ENCODE measurements at regions not wholly inside any gene's neighbourhood (a gene's known extent, or its start where the extent isn't known, plus 50 kb on each side); places are given as distances from the start of the nearest gene placed in this dataset.

GRCh38 chr3:74415731-74416130 lies 198.7 kb downstream of the CNTN3 start:
- no peak overlapping the region for H3K9ac ChIP-seq (ENCODE audit: low read length)
- H3K27ac ChIP-seq (ENCODE audit: low read length), result no peak overlapping the region
- H3K4me1 ChIP-seq (ENCODE audit: control insufficient read depth, low read depth, low read length), result peaks cover 24% of the 10 kb centered on the region
- no peak overlapping the region for H3K4me3 ChIP-seq (ENCODE audit: low read length)
- no peaks in the 10 kb centered on the region for H3K27me3 ChIP-seq (ENCODE audit: control insufficient read depth, insufficient read depth, low read length)
- H3K36me3 ChIP-seq (ENCODE audit: control insufficient read depth, low read depth, low read length), result no peaks in the 10 kb centered on the region
- H3K9me3 ChIP-seq (ENCODE audit: control insufficient read depth, low read depth, low read length), result no peaks in the 10 kb centered on the region

DNA sequence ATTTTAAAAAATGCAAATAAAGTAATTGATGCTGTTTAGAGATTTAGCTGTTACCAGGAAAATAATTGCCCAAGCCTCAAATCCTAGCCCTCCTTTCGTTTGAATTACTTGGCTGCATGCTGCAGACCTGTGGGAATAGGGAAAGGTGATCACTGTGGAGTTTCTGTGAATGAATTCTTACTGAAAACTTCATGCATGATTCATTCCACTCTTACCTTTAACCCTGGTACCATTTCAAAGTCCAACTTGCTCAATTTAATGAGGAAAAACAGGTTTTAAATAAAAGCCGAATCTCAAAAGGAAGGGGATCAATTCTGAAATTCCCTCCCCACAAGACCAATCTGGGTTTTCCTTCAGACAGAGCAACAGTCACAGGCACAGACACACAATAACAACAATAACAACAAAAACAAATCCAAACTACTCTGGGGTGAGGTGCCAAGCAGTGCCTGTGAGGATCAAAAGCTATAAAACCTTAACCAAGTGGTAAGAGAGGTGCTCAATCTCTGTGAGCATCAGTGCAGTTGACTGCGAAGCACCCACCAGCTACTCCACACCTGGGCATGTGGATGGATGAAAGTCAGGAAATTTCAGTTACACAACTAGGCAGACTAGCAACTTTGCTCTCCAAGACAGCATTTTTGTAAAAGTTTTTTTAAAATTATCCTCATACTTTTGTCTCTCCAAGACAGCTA lies 200.8 kb downstream of the CNTN3 start:
- peaks cover 24% of the 10 kb centered on the region for H3K4me1 ChIP-seq (ENCODE audit: control insufficient read depth, low read depth, low read length)
- no peaks in the 10 kb centered on the region for H3K9me3 ChIP-seq (ENCODE audit: control insufficient read depth, low read depth, low read length)
- no peaks in the 10 kb centered on the region for H3K36me3 ChIP-seq (ENCODE audit: control insufficient read depth, low read depth, low read length)
- H3K27me3 ChIP-seq (ENCODE audit: control insufficient read depth, insufficient read depth, low read length), result no peaks in the 10 kb centered on the region
- no peak overlapping the region for H3K4me3 ChIP-seq (ENCODE audit: low read length)
- H3K9ac ChIP-seq (ENCODE audit: low read length), result no peak overlapping the region
- no peak overlapping the region for H3K27ac ChIP-seq (ENCODE audit: low read length)

- H3K27me3 ChIP-seq (ENCODE audit: control insufficient read depth, insufficient read depth, low read length), result no peaks in the 10 kb centered on the region
- H3K27ac ChIP-seq (ENCODE audit: low read length), result no peak overlapping the region
- H3K4me3 ChIP-seq (ENCODE audit: low read length), result no peak overlapping the region
- no peaks in the 10 kb centered on the region for H3K9me3 ChIP-seq (ENCODE audit: control insufficient read depth, low read depth, low read length)
- H3K9ac ChIP-seq (ENCODE audit: low read length), result no peak overlapping the region
- H3K4me1 ChIP-seq (ENCODE audit: control insufficient read depth, low read depth, low read length), result peaks cover 22% of the 10 kb centered on the region
- H3K36me3 ChIP-seq (ENCODE audit: control insufficient read depth, low read depth, low read length), result no peaks in the 10 kb centered on the region
Observed at GRCh38 chr3:74410276-74410941, 204.1 kb downstream of the CNTN3 start.

DNA sequence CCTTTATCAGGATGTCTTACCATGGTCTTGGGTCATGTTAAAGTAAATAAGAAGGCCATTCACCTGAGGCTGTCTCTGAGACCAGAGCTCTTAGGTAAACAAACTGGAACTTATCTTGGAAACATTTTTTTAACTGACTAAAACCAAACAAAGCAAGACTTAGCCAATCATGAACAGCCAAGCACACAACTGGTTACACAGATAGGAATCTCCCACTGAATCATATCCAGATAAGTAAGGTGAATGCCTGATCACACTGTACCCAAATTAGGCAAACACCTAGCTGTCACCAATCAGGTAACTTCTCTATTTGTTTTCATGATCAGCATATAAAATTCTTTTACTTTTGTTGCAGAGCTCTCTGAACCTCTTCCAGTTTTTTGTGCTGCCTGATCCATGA lies 205.4 kb downstream of the CNTN3 start:
- no peaks in the 10 kb centered on the region for H3K27me3 ChIP-seq (ENCODE audit: control insufficient read depth, insufficient read depth, low read length)
- H3K27ac ChIP-seq (ENCODE audit: low read length), result no peak overlapping the region
- H3K4me1 ChIP-seq (ENCODE audit: control insufficient read depth, low read depth, low read length), result peaks cover 9% of the 10 kb centered on the region
- H3K36me3 ChIP-seq (ENCODE audit: control insufficient read depth, low read depth, low read length), result no peaks in the 10 kb centered on the region
- H3K9ac ChIP-seq (ENCODE audit: low read length), result no peak overlapping the region
- no peaks in the 10 kb centered on the region for H3K9me3 ChIP-seq (ENCODE audit: control insufficient read depth, low read depth, low read length)
- no peak overlapping the region for H3K4me3 ChIP-seq (ENCODE audit: low read length)

- Histone ChIP-seq H3K9ac (ENCODE audit: low read length) (no peak overlapping the region), H3K27me3 (ENCODE audit: control insufficient read depth, insufficient read depth, low read length) (no peaks in the 10 kb centered on the region), H3K4me1 (ENCODE audit: control insufficient read depth, low read depth, low read length) (peaks cover 4% of the 10 kb centered on the region), H3K27ac (ENCODE audit: low read length) (no peak overlapping the region), H3K36me3 (ENCODE audit: control insufficient read depth, low read depth, low read length) (no peaks in the 10 kb centered on the region), H3K9me3 (ENCODE audit: control insufficient read depth, low read depth, low read length) (no peaks in the 10 kb centered on the region), H3K4me3 (ENCODE audit: low read length) (no peak overlapping the region)
Observed at GRCh38 chr3:74403307-74403706, 211.2 kb downstream of the CNTN3 start.

DNA sequence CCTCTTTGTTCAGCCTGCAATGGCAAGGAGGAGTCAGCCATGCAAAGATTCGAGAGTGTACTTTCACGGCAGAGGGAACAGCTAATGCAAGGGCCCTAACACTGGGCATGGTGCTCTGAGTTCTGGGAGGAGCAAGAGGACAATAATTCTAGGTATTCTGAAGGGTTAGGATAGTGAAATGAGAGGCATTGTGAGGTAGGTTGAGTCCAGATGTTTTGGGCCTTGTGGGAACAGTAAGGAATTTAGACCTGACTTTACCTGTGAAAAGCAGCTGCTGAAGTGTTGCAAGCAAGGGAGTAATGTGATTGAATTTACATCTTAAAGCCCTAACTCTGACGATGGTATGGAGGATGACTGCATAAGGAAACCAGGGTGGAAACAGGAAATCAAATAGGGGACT lies 211.6 kb downstream of the CNTN3 start:
- H3K9me3 ChIP-seq (ENCODE audit: control insufficient read depth, low read depth, low read length), result no peaks in the 10 kb centered on the region
- peaks cover 4% of the 10 kb centered on the region for H3K4me1 ChIP-seq (ENCODE audit: control insufficient read depth, low read depth, low read length)
- no peak overlapping the region for H3K4me3 ChIP-seq (ENCODE audit: low read length)
- H3K9ac ChIP-seq (ENCODE audit: low read length), result no peak overlapping the region
- no peaks in the 10 kb centered on the region for H3K27me3 ChIP-seq (ENCODE audit: control insufficient read depth, insufficient read depth, low read length)
- no peaks in the 10 kb centered on the region for H3K36me3 ChIP-seq (ENCODE audit: control insufficient read depth, low read depth, low read length)
- no peak overlapping the region for H3K27ac ChIP-seq (ENCODE audit: low read length)

GRCh38 chr3:74393426-74393825 lies 221.0 kb downstream of the CNTN3 start:
- H3K9ac ChIP-seq (ENCODE audit: low read length), result no peak overlapping the region
- H3K27ac ChIP-seq (ENCODE audit: low read length), result no peak overlapping the region
- H3K27me3 ChIP-seq (ENCODE audit: control insufficient read depth, insufficient read depth, low read length), result no peaks in the 10 kb centered on the region
- H3K9me3 ChIP-seq (ENCODE audit: control insufficient read depth, low read depth, low read length), result no peaks in the 10 kb centered on the region
- H3K4me1 ChIP-seq (ENCODE audit: control insufficient read depth, low read depth, low read length), result peaks cover 3% of the 10 kb centered on the region
- H3K4me3 ChIP-seq (ENCODE audit: low read length), result no peak overlapping the region
- no peaks in the 10 kb centered on the region for H3K36me3 ChIP-seq (ENCODE audit: control insufficient read depth, low read depth, low read length)

DNA sequence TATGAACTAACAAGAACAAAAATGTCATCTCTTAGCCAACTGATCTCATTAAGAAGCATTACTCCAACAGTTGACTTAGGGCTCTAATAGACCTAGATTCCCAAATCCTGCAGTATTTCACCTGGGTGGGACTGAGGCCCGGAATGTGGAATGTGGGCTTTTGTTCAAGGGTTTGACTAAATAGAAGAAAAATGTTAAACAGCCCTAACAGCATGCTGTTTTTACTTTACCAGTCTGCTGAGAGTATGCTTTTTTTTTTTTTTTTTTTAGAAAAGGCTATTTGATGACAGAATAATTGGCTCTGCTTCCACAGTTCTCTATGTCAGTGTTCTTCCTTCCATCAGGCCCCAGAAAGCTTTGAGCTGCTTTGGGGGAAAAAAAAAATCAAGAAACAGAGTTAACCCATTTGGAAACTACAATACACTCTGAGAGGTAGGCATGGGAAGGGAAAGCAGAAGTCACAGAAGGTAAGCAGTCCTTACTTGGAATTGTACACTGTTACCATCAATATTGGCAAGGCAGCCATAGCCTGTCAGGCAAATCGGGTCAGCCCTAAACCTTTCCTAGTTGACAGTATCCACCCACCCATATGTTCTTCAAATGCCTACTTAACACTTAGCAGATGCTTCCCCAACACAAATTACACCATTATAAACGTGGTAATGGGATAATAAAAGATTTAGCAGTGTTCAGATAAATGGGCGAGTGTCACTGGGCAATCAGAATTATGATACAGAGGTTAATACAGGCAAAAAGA lies 224.2 kb downstream of the CNTN3 start:
- H3K9me3 ChIP-seq (ENCODE audit: control insufficient read depth, low read depth, low read length), result no peaks in the 10 kb centered on the region
- no peak overlapping the region for H3K9ac ChIP-seq (ENCODE audit: low read length)
- H3K4me1 ChIP-seq (ENCODE audit: control insufficient read depth, low read depth, low read length), result peaks cover 3% of the 10 kb centered on the region
- no peak overlapping the region for H3K4me3 ChIP-seq (ENCODE audit: low read length)
- no peaks in the 10 kb centered on the region for H3K27me3 ChIP-seq (ENCODE audit: control insufficient read depth, insufficient read depth, low read length)
- H3K36me3 ChIP-seq (ENCODE audit: control insufficient read depth, low read depth, low read length), result no peaks in the 10 kb centered on the region
- H3K27ac ChIP-seq (ENCODE audit: low read length), result no peak overlapping the region

- Histone ChIP-seq H3K36me3 (ENCODE audit: control insufficient read depth, low read depth, low read length) (no peaks in the 10 kb centered on the region), H3K9me3 (ENCODE audit: control insufficient read depth, low read depth, low read length) (no peaks in the 10 kb centered on the region), H3K9ac (ENCODE audit: low read length) (no peak overlapping the region), H3K27me3 (ENCODE audit: control insufficient read depth, insufficient read depth, low read length) (no peaks in the 10 kb centered on the region), H3K4me1 (ENCODE audit: control insufficient read depth, low read depth, low read length) (peaks cover 3% of the 10 kb centered on the region), H3K4me3 (ENCODE audit: low read length) (no peak overlapping the region), H3K27ac (ENCODE audit: low read length) (no peak overlapping the region)
Observed at GRCh38 chr3:74387111-74387735, 227.2 kb downstream of the CNTN3 start.

- H3K36me3 ChIP-seq (ENCODE audit: control insufficient read depth, low read depth, low read length), result no peaks in the 10 kb centered on the region
- H3K9me3 ChIP-seq (ENCODE audit: control insufficient read depth, low read depth, low read length), result no peaks in the 10 kb centered on the region
- no peak overlapping the region for H3K9ac ChIP-seq (ENCODE audit: low read length)
- no peaks in the 10 kb centered on the region for H3K27me3 ChIP-seq (ENCODE audit: control insufficient read depth, insufficient read depth, low read length)
- no peak overlapping the region for H3K4me3 ChIP-seq (ENCODE audit: low read length)
- H3K27ac ChIP-seq (ENCODE audit: low read length), result no peak overlapping the region
- no peaks in the 10 kb centered on the region for H3K4me1 ChIP-seq (ENCODE audit: control insufficient read depth, low read depth, low read length)
Observed at GRCh38 chr3:74384159-74384558, 230.3 kb downstream of the CNTN3 start.

- Histone ChIP-seq H3K27ac (ENCODE audit: low read length) (no peak overlapping the region), H3K9ac (ENCODE audit: low read length) (no peak overlapping the region), H3K36me3 (ENCODE audit: control insufficient read depth, low read depth, low read length) (no peaks in the 10 kb centered on the region), H3K27me3 (ENCODE audit: control insufficient read depth, insufficient read depth, low read length) (no peaks in the 10 kb centered on the region), H3K4me1 (ENCODE audit: control insufficient read depth, low read depth, low read length) (no peaks in the 10 kb centered on the region), H3K4me3 (ENCODE audit: low read length) (no peak overlapping the region), H3K9me3 (ENCODE audit: control insufficient read depth, low read depth, low read length) (no peaks in the 10 kb centered on the region)
Observed at GRCh38 chr3:74377669-74378068, 236.8 kb downstream of the CNTN3 start.

Measured in iPS-18a (cell line).